GM12872 (cell line): ENCODE measurements at regions not wholly inside any gene's neighbourhood (a gene's known extent, or its start where the extent isn't known, plus 50 kb on each side); places are given as distances from the start of the nearest gene placed in this dataset.

ENCODE experiments used
- CTCF ChIP-seq: IDR thresholded peaks from 3 replicates; pipeline ENCODE4 v1.5.1; 2011; ENCODE audit warnings: low read depth, mild to moderate bottlenecking, low read length, moderate library complexity; ENCODE audit not compliant: insufficient read depth

- no peak for TF ChIP-seq CTCF
Measured at GRCh38 chr2:146807568-146808168, 1037.2 kb upstream of the ACVR2A start.

GRCh38 chr2:146806364-146807005 is 1038.3 kb upstream of the ACVR2A start:
- TF ChIP-seq CTCF = no peak

GRCh38 chr2:146804288-146804687 is 1040.5 kb upstream of the ACVR2A start:
- TF ChIP-seq CTCF = no peak

GRCh38 chr2:146801886-146802285 is 1042.9 kb upstream of the ACVR2A start:
- no peak for TF ChIP-seq CTCF

GRCh38 chr2:146786396-146786795 is 1058.4 kb upstream of the ACVR2A start:
- no peak for TF ChIP-seq CTCF

- TF ChIP-seq CTCF = no peak
Measured at GRCh38 chr2:146785101-146785500, 1059.7 kb upstream of the ACVR2A start.

GRCh38 chr2:146784602-146785001 is 1060.2 kb upstream of the ACVR2A start:
- no peak for TF ChIP-seq CTCF
